Endodermal cell (in vitro differentiated cells): ENCODE measurements at regions not wholly inside any gene's neighbourhood (a gene's known extent, or its start where the extent isn't known, plus 50 kb on each side); places are given as distances from the start of the nearest gene placed in this dataset.

Experiments
- DNase-seq: peaks from one replicate; pipeline ENCODE4 v3.0.0-alpha.2; 2017
- H3K27ac ChIP-seq: 2 replicates; pipeline ENCODE4 v1.5.1; 2013; ENCODE audit warnings: mild to moderate bottlenecking, low read depth, low read length, moderate library complexity
- H3K27me3 ChIP-seq: 2 replicates; pipeline ENCODE4 v1.6.1; 2013; ENCODE audit warnings: mild to moderate bottlenecking, low read length, moderate library complexity; ENCODE audit not compliant: insufficient read depth, control insufficient read depth, poor library complexity, severe bottlenecking
- H3K36me3 ChIP-seq: 2 replicates; pipeline ENCODE4 v1.7.0; 2013; ENCODE audit warnings: mild to moderate bottlenecking, low read length, moderate library complexity; ENCODE audit not compliant: control insufficient read depth, insufficient read depth
- H3K4me1 ChIP-seq: one replicate; pipeline ENCODE4 v1.7.0; 2013; ENCODE audit warnings: low read length; ENCODE audit not compliant: control insufficient read depth, insufficient read depth
- H3K4me3 ChIP-seq: 2 replicates; pipeline ENCODE4 v1.5.1; 2013; ENCODE audit warnings: mild to moderate bottlenecking, low read length, moderate library complexity
- H3K9ac ChIP-seq: 2 replicates; pipeline ENCODE4 v1.6.1; 2013; ENCODE audit warnings: mild to moderate bottlenecking, low read length, moderate library complexity; ENCODE audit not compliant: poor library complexity, severe bottlenecking; ENCODE audit errors: extremely low read depth
- H3K9me3 ChIP-seq: 2 replicates; pipeline ENCODE4 v1.6.1; 2013; ENCODE audit warnings: mild to moderate bottlenecking, low read length, moderate library complexity; ENCODE audit not compliant: control insufficient read depth
- H3K27ac Mint-ChIP-seq: 2 replicates; pipeline ENCODE4 v1.8.0; 2020; ENCODE audit warnings: mixed read lengths
- H3K27me3 Mint-ChIP-seq: 2 replicates; pipeline ENCODE4 v1.8.0; 2021; ENCODE audit warnings: mild to moderate bottlenecking, mixed read lengths; ENCODE audit not compliant: insufficient read depth
- H3K36me3 Mint-ChIP-seq: 2 replicates; pipeline ENCODE4 v1.8.0; 2020; ENCODE audit warnings: low read depth, mixed read lengths
- H3K4me1 Mint-ChIP-seq: 2 replicates; pipeline ENCODE4 v1.8.0; 2020; ENCODE audit warnings: mixed read lengths
- H3K4me3 Mint-ChIP-seq: 2 replicates; pipeline ENCODE4 v1.8.0; 2020; ENCODE audit warnings: mild to moderate bottlenecking, moderate library complexity, mixed read lengths
- H3K9me3 Mint-ChIP-seq: 2 replicates; pipeline ENCODE4 v1.8.0; 2020; ENCODE audit warnings: mild to moderate bottlenecking, mixed read lengths
- WGBS, 2 experiments: methylation state at CpG; one replicate each; pipeline versions ENCODE4 v1.1.5 to v1.1.7; 2013; ENCODE audit warnings: missing lambda C conversion rate in 2 of 2, mixed read lengths in 1 of 2; ENCODE audit not compliant: insufficient coverage in 1 of 2, insufficient read length in 1 of 2; 5-methylcytosine and 5-hydroxymethylcytosine counted together
- TF ChIP-seq, protein P1 (sequence below): fragments of 200-600 bp; sonication (generic); conservative IDR thresholded peaks from 2 replicates; pipeline ENCODE4 v1.5.0; 2021; ENCODE audit warnings: antibody characterized with exemption, mild to moderate bottlenecking

GRCh38 chr19:30231408-30232318 lies 140.5 kb upstream of the ZNF536 start:
- no peaks in the 10 kb centered on the region for H3K9me3 Mint-ChIP-seq
- no peak overlapping the region for H3K27ac Mint-ChIP-seq
- Histone ChIP-seq H3K4me1 (no peaks in the 10 kb centered on the region), H3K36me3 (no peaks in the 10 kb centered on the region), H3K4me3 (no peak overlapping the region), H3K9me3 (no peaks in the 10 kb centered on the region), H3K27ac (no peak overlapping the region), H3K27me3 (peaks cover 61% of the 10 kb centered on the region), H3K9ac (no peak overlapping the region)
- peaks cover 15% of the 10 kb centered on the region for H3K4me1 Mint-ChIP-seq
- peaks cover 50% of the 10 kb centered on the region for H3K27me3 Mint-ChIP-seq
- no peak overlapping the region for H3K4me3 Mint-ChIP-seq
- H3K36me3 Mint-ChIP-seq, result no peaks in the 10 kb centered on the region
- DNase-seq, result no peak
- TF ChIP-seq, protein P1, sequence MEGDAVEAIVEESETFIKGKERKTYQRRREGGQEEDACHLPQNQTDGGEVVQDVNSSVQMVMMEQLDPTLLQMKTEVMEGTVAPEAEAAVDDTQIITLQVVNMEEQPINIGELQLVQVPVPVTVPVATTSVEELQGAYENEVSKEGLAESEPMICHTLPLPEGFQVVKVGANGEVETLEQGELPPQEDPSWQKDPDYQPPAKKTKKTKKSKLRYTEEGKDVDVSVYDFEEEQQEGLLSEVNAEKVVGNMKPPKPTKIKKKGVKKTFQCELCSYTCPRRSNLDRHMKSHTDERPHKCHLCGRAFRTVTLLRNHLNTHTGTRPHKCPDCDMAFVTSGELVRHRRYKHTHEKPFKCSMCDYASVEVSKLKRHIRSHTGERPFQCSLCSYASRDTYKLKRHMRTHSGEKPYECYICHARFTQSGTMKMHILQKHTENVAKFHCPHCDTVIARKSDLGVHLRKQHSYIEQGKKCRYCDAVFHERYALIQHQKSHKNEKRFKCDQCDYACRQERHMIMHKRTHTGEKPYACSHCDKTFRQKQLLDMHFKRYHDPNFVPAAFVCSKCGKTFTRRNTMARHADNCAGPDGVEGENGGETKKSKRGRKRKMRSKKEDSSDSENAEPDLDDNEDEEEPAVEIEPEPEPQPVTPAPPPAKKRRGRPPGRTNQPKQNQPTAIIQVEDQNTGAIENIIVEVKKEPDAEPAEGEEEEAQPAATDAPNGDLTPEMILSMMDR, result no peak
- WGBS, 2 experiments, result 80 to 88% methylated on average over 1 to 8 of the region's 8 CpGs

DNA sequence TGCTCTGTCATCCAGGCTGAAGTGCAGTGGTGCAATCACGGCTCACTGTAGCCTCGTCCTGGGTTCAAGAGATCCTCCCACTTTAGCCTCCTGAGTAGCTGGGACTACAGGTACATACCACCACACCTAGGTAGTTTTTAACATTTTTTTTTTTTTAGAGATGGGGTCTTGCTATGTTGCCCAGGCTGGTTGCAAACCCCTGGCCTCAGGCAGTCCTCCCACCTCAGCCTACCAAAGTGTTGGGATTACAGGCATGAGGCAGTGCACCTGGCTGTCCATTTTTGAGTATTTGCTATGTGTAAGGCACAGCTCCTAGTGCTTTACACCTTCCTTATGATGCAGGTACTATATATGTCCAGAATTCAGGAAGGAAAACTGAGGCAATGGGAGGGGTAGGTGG lies 138.8 kb upstream of the ZNF536 start:
- Histone ChIP-seq H3K9me3 (no peaks in the 10 kb centered on the region), H3K4me3 (no peak overlapping the region), H3K4me1 (no peaks in the 10 kb centered on the region), H3K27me3 (peaks cover 45% of the 10 kb centered on the region), H3K36me3 (no peaks in the 10 kb centered on the region), H3K27ac (no peak overlapping the region), H3K9ac (no peak overlapping the region)
- Mint-ChIP-seq H3K27ac (no peak overlapping the region), H3K4me3 (no peak overlapping the region), H3K27me3 (peaks cover 39% of the 10 kb centered on the region), H3K36me3 (no peaks in the 10 kb centered on the region), H3K4me1 (peaks cover 9% of the 10 kb centered on the region), H3K9me3 (no peaks in the 10 kb centered on the region)
- WGBS, 2 experiments, result 82 to 83% methylated on average over 2 of the region's 2 CpGs
- DNase-seq, result no peak
- TF ChIP-seq, protein P1, result no peak

DNA sequence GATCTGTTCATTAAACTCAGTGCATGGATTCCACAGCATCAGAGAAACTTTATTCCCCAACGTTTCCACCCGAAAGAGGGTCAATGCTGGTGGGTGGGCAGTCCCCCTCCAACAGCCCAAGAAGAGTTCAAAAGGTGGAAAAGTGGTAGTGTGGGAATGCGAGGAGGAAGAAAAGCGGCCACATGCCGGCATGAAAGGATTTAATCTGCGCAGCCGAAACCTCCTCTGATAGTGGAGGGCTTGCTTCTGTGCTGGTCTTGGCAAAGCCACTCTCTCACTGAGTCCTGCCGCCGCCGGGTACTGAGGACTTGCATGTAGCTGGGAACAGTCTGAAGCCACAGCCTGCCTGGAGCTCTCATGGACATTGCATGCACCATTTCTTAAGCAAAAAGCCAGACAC lies 136.2 kb upstream of the ZNF536 start:
- Mint-ChIP-seq H3K4me1 (no peaks in the 10 kb centered on the region), H3K36me3 (no peaks in the 10 kb centered on the region), H3K4me3 (no peak overlapping the region), H3K27ac (no peak overlapping the region), H3K27me3 (peaks cover 16% of the 10 kb centered on the region), H3K9me3 (no peaks in the 10 kb centered on the region)
- WGBS, 2 experiments, result 56 to 59% methylated on average over 6 to 10 of the region's 10 CpGs
- Histone ChIP-seq H3K9ac (no peak overlapping the region), H3K4me3 (no peak overlapping the region), H3K9me3 (no peaks in the 10 kb centered on the region), H3K27me3 (peaks cover 20% of the 10 kb centered on the region), H3K4me1 (no peaks in the 10 kb centered on the region), H3K27ac (no peak overlapping the region), H3K36me3 (no peaks in the 10 kb centered on the region)
- no peak for DNase-seq
- TF ChIP-seq, protein P1, result no peak
